ENCODE measurements at regions not wholly inside any gene's neighbourhood (a gene's known extent, or its start where the extent isn't known, plus 50 kb on each side); places are given as distances from the start of the nearest gene placed in this dataset.

DNA sequence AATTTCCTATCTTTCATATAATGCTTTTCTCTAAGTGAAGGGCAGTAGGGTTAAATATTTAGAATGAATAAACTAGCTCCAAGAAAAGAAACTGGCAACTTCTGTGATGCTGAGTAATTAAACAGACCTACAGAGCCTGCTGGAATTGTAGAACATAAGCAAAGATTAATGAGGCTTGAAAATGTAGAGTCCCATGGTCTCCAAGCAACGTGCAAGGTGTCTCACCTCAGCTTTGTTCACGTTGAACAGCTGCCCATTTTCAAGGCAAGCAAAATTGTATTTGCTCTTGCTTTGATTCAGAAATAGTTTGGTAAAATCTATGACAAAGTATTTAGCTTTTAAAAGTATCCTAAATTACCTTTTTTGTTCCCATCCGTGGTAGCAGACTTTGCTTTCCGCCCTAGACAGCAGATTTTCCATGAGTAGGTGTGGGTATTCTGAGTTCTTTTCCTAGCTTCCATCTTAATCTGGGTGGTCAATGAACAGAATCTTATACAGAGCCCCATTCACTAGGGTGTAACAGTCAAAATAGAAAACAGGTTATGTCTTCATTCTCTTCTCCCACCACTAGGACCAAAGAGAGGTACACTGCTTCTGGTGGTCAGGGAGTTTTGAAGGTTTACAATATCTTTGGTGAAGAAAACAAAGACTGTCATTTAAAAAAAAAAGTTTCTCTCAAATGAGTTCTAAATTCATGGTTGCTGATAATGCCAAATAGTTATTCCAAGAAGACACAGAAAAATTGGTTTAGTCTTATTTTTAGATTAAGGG is 52.1 kb upstream of the TYRP1 start:
- no peak for DNase-seq (ENCODE audit: low read depth)
- no peak overlapping the region for H3K4me3 ChIP-seq (ENCODE audit: control insufficient read depth, low read depth, low read length)
- TF ChIP-seq, protein P1, sequence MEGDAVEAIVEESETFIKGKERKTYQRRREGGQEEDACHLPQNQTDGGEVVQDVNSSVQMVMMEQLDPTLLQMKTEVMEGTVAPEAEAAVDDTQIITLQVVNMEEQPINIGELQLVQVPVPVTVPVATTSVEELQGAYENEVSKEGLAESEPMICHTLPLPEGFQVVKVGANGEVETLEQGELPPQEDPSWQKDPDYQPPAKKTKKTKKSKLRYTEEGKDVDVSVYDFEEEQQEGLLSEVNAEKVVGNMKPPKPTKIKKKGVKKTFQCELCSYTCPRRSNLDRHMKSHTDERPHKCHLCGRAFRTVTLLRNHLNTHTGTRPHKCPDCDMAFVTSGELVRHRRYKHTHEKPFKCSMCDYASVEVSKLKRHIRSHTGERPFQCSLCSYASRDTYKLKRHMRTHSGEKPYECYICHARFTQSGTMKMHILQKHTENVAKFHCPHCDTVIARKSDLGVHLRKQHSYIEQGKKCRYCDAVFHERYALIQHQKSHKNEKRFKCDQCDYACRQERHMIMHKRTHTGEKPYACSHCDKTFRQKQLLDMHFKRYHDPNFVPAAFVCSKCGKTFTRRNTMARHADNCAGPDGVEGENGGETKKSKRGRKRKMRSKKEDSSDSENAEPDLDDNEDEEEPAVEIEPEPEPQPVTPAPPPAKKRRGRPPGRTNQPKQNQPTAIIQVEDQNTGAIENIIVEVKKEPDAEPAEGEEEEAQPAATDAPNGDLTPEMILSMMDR (IDR thresholded peaks at IDR 0.05; ENCODE audit: control insufficient read depth, insufficient read depth, low read depth, low read length, missing control alignments), result no peak
